H1 (cell line): ENCODE measurements at regions not wholly inside any gene's neighbourhood (a gene's known extent, or its start where the extent isn't known, plus 50 kb on each side); places are given as distances from the start of the nearest gene placed in this dataset.

Experiments used
- CTCF ChIA-PET: fragments of 300-600 bp; sonication (Branson Sonifier 250); formaldehyde crosslinking; loops from one replicate; lab custom pipeline; 2021; ENCODE audit not compliant: partially characterized antibody; lab: Charles Lee
- POLR2A ChIA-PET: fragments of 300-600 bp; sonication (Branson Sonifier 250); formaldehyde crosslinking; loops from one replicate; lab custom pipeline; 2021; ENCODE audit warnings: inconsistent platforms; ENCODE audit not compliant: partially characterized antibody; lab: Charles Lee
- DNase-seq, 2 experiments: peaks; one replicate each; pipeline versions ENCODE4 v3.0.0 to v3.0.0-alpha.2; 2010 to 2022; ENCODE audit warnings: low spot score in 2 of 2, low read depth in 1 of 2, mixed read lengths in 1 of 2
- FAIRE-seq: peaks from 2 replicates; lab custom pipeline; 2011; peaks lifted over from hg19 to GRCh38; lab: Jason Lieb, UNC
- H2AFZ ChIP-seq: 2 replicates; pipeline ENCODE4 v1.8.1; 2012; ENCODE audit warnings: low read length, inconsistent platforms
- H2AK5ac ChIP-seq: 2 replicates; pipeline ENCODE4 v1.6.1; 2013; ENCODE audit warnings: low read depth, low read length
- H2BK120ac ChIP-seq: replicated peaks from 2 replicates; pipeline ENCODE3; 2013; ENCODE audit warnings: low read depth, low read length, inconsistent platforms
- H2BK12ac ChIP-seq: 2 replicates; pipeline ENCODE4 v1.6.1; 2013; ENCODE audit warnings: low read depth, low read length
- H2BK15ac ChIP-seq: 2 replicates; pipeline ENCODE4 v1.6.1; 2013; ENCODE audit warnings: low read length
- H2BK20ac ChIP-seq: 2 replicates; pipeline ENCODE4 v1.6.1; 2013; ENCODE audit warnings: low read length
- H2BK5ac ChIP-seq: 2 replicates; pipeline ENCODE4 v1.6.1; 2013; ENCODE audit warnings: low read depth, low read length
- H3K14ac ChIP-seq: 2 replicates; pipeline ENCODE4 v1.6.1; 2013; ENCODE audit warnings: inconsistent platforms; ENCODE audit not compliant: insufficient read length
- H3K18ac ChIP-seq: 2 replicates; pipeline ENCODE4 v1.6.1; 2013; ENCODE audit warnings: low read length; ENCODE audit errors: extremely low read depth
- H3K23ac ChIP-seq: 2 replicates; pipeline ENCODE4 v1.6.1; 2013; ENCODE audit warnings: inconsistent platforms; ENCODE audit not compliant: insufficient read length
- H3K23me2 ChIP-seq: 2 replicates; pipeline ENCODE4 v1.6.1; 2013; ENCODE audit warnings: low read depth, low read length
- H3K27ac ChIP-seq: 2 replicates; pipeline ENCODE4 v1.6.1; 2011; ENCODE audit warnings: low read depth, low read length, inconsistent platforms
- H3K27me3 ChIP-seq, 4 experiments: replicated peaks in 1 of 4; 1 replicate in 1 of 4; 2 replicates in 3 of 4; pipeline versions ENCODE4 v1.6.1 to v1.8.1; 2011 to 2013; ENCODE audit warnings: low read length in 3 of 4, mild to moderate bottlenecking in 3 of 4, inconsistent platforms in 2 of 4, mixed read lengths in 2 of 4, moderate library complexity in 1 of 4; ENCODE audit not compliant: control insufficient read depth in 3 of 4, insufficient read depth in 3 of 4; ENCODE audit errors: extremely low read depth in 1 of 4
- H3K36me3 ChIP-seq, 4 experiments: 2 replicates each; pipeline versions ENCODE4 v1.6.1 to v1.8.1; 2011 to 2013; ENCODE audit warnings: mild to moderate bottlenecking in 4 of 4, low read length in 3 of 4, moderate library complexity in 2 of 4, control low read depth in 1 of 4, inconsistent platforms in 1 of 4; ENCODE audit not compliant: insufficient read depth in 4 of 4, control insufficient read depth in 2 of 4
- H3K4ac ChIP-seq: replicated peaks from 2 replicates; pipeline ENCODE3; 2013; ENCODE audit warnings: low read length, low read depth, mixed read lengths, inconsistent platforms; ENCODE audit not compliant: insufficient read length
- H3K4me1 ChIP-seq, 4 experiments: replicated peaks in 1 of 4; 1 replicate in 1 of 4; 2 replicates in 3 of 4; pipeline versions ENCODE4 v1.6.1 to v1.8.1; 2011 to 2013; ENCODE audit warnings: low read length in 3 of 4, inconsistent platforms in 2 of 4, mixed read lengths in 1 of 4; ENCODE audit not compliant: insufficient read depth in 4 of 4, control insufficient read depth in 3 of 4
- H3K4me2 ChIP-seq, 2 experiments: 2 replicates each; pipeline versions ENCODE4 v1.6.1 to v1.8.1; 2011 to 2013; ENCODE audit warnings: low read depth in 2 of 2, low read length in 2 of 2, control low read depth in 1 of 2, inconsistent platforms in 1 of 2, mild to moderate bottlenecking in 1 of 2; ENCODE audit not compliant: insufficient read depth in 1 of 2
- H3K4me3 ChIP-seq, 4 experiments: fragments of 200-600, 300-600 bp in 1 of 4; sonication (generic), shearing (Covaris generic), sonication (Bioruptor Twin) in 1 of 4; 2 replicates each; pipeline versions ENCODE4 v1.5.1 to v1.8.1; 2011 to 2016; ENCODE audit warnings: low read length in 4 of 4, low read depth in 3 of 4, control low read depth in 2 of 4, inconsistent platforms in 2 of 4, mild to moderate bottlenecking in 2 of 4, mixed read lengths in 1 of 4, moderate library complexity in 1 of 4; ENCODE audit not compliant: insufficient read depth in 2 of 4; ENCODE audit errors: extremely low read depth in 1 of 4
- H3K56ac ChIP-seq: replicated peaks from 2 replicates; pipeline ENCODE3; 2013; ENCODE audit warnings: low read depth, mild to moderate bottlenecking, mixed read lengths, low read length, inconsistent platforms; ENCODE audit not compliant: insufficient read length
- H3K79me1 ChIP-seq: 2 replicates; pipeline ENCODE4 v1.6.1; 2013; ENCODE audit warnings: low read depth, low read length, control low read depth
- H3K79me2 ChIP-seq, 2 experiments: 2 replicates each; pipeline versions ENCODE4 v1.6.1 to v1.8.1; 2012 to 2013; ENCODE audit warnings: low read length in 2 of 2, mild to moderate bottlenecking in 2 of 2, inconsistent platforms in 1 of 2; ENCODE audit not compliant: insufficient read depth in 2 of 2, control insufficient read depth in 1 of 2
- H3K9ac ChIP-seq, 4 experiments: replicated peaks in 1 of 4; 1 replicate in 1 of 4; 2 replicates in 3 of 4; pipeline versions ENCODE4 v1.6.1 to v1.8.1; 2011 to 2013; ENCODE audit warnings: low read depth in 3 of 4, low read length in 3 of 4, control low read depth in 2 of 4, mild to moderate bottlenecking in 2 of 4, moderate library complexity in 2 of 4, inconsistent platforms in 1 of 4; ENCODE audit errors: extremely low read depth in 1 of 4
- H3K9me3 ChIP-seq, 2 experiments: 2 replicates each; pipeline versions ENCODE4 v1.6.1 to v1.8.1; 2012 to 2013; ENCODE audit warnings: mild to moderate bottlenecking in 2 of 2, moderate library complexity in 2 of 2, control low read depth in 1 of 2, inconsistent platforms in 1 of 2, low read depth in 1 of 2, low read length in 1 of 2, mixed read lengths in 1 of 2; ENCODE audit not compliant: insufficient read depth in 2 of 2
- H4K20me1 ChIP-seq, 2 experiments: replicated peaks in 1 of 2; 2 replicates each; pipeline versions ENCODE3 to v1.8.1; 2011 to 2013; ENCODE audit warnings: inconsistent platforms in 2 of 2, low read length in 2 of 2, mild to moderate bottlenecking in 1 of 2; ENCODE audit not compliant: insufficient read depth in 2 of 2, control insufficient read depth in 1 of 2
- H4K5ac ChIP-seq: 2 replicates; pipeline ENCODE4 v1.6.1; 2013; ENCODE audit warnings: low read length, low read depth, mixed read lengths, inconsistent platforms; ENCODE audit not compliant: insufficient read length
- H4K8ac ChIP-seq: 2 replicates; pipeline ENCODE4 v1.8.0; 2013; ENCODE audit warnings: mild to moderate bottlenecking, moderate library complexity, low read length, inconsistent platforms; ENCODE audit not compliant: insufficient read depth; ENCODE audit errors: extremely low read depth
- H4K91ac ChIP-seq: replicated peaks from 2 replicates; pipeline ENCODE3; 2013; ENCODE audit warnings: low read length, mixed read lengths, inconsistent platforms; ENCODE audit not compliant: insufficient read length
- CEBPB ChIP-seq: IDR thresholded peaks from 2 replicates; pipeline ENCODE4 v1.6.1; 2012; ENCODE audit warnings: low read depth, low read length
- EZH2 ChIP-seq: fragments of 200-600 bp; sonication (generic); IDR thresholded peaks from 2 replicates; pipeline ENCODE4 v1.7.1; 2012; ENCODE audit warnings: low read depth, mild to moderate bottlenecking, moderate library complexity, low read length, inconsistent platforms; ENCODE audit not compliant: severe bottlenecking
- GABPA ChIP-seq: IDR thresholded peaks from 2 replicates; pipeline ENCODE4 v1.6.1; 2011; ENCODE audit warnings: mild to moderate bottlenecking, low read length, moderate library complexity, borderline replicate concordance; ENCODE audit not compliant: insufficient read depth
- KDM4A ChIP-seq: IDR thresholded peaks from one replicate; pipeline ENCODE4 v1.7.1; 2012; ENCODE audit warnings: low read depth, mild to moderate bottlenecking, moderate library complexity, low read length, inconsistent platforms; ENCODE audit not compliant: severe bottlenecking
- NANOG ChIP-seq: IDR thresholded peaks from 2 replicates; pipeline ENCODE4 v1.6.1; 2011; ENCODE audit warnings: low read length, low read depth, mild to moderate bottlenecking, inconsistent platforms; ENCODE audit not compliant: insufficient read depth, poor library complexity, severe bottlenecking
- PHF8 ChIP-seq: fragments of 200-600 bp; sonication (generic); conservative IDR thresholded peaks from 2 replicates; pipeline ENCODE4 v1.7.1; 2012; ENCODE audit warnings: low read depth, mild to moderate bottlenecking, inconsistent platforms, low read length, moderate library complexity
- POU5F1 ChIP-seq: IDR thresholded peaks from 2 replicates; pipeline ENCODE4 v1.6.1; 2011; ENCODE audit warnings: low read depth, mild to moderate bottlenecking, low read length, moderate library complexity
- RNF2 ChIP-seq: fragments of 200-900, 300-1000 bp; sonication (generic); IDR thresholded peaks from 2 replicates; pipeline ENCODE4 v1.7.1; 2016; ENCODE audit warnings: borderline replicate concordance, low read depth, mild to moderate bottlenecking, antibody characterized with exemption, low read length; ENCODE audit not compliant: poor library complexity, severe bottlenecking; ENCODE audit errors: missing control alignments
- RXRA ChIP-seq: IDR thresholded peaks from 2 replicates; pipeline ENCODE4 v1.6.1; 2011; ENCODE audit warnings: low read depth, mild to moderate bottlenecking, low read length, moderate library complexity; ENCODE audit not compliant: insufficient read depth
- SAP30 ChIP-seq: fragments of 300-600 bp; sonication (generic); IDR thresholded peaks from 2 replicates; pipeline ENCODE4 v1.7.1; 2012; ENCODE audit warnings: low read length, moderate library complexity, mild to moderate bottlenecking, inconsistent platforms; ENCODE audit not compliant: insufficient read depth, insufficient replicate concordance
- SP1 ChIP-seq: IDR thresholded peaks from 2 replicates; pipeline ENCODE4 v1.6.1; 2011; ENCODE audit warnings: low read depth, low read length
- SUZ12 ChIP-seq: fragments of 200-600 bp; sonication (generic); IDR thresholded peaks from 2 replicates; pipeline ENCODE4 v1.6.1; 2012; ENCODE audit warnings: mild to moderate bottlenecking, inconsistent platforms, low read length, moderate library complexity, mixed read lengths
- TAF1 ChIP-seq: IDR thresholded peaks from 2 replicates; pipeline ENCODE4 v1.6.1; 2011; ENCODE audit warnings: mild to moderate bottlenecking, low read depth, low read length
- TBP ChIP-seq: IDR thresholded peaks from 2 replicates; pipeline ENCODE4 v1.6.1; 2011; ENCODE audit warnings: low read depth, low read length, improper control_type of control experiment
- WGBS, 2 experiments: shearing (Covaris generic) in 1 of 2; methylation state at CpG; one replicate each; pipeline versions ENCODE4 v1.1.6 to v1.1.7; 2013 to 2015; ENCODE audit warnings: low lambda C conversion rate in 2 of 2, mixed read lengths in 2 of 2, inconsistent platforms in 1 of 2, low coverage in 1 of 2, missing lambda C conversion rate in 1 of 2; ENCODE audit not compliant: insufficient replicate concordance in 2 of 2, insufficient coverage in 1 of 2, insufficient read length in 1 of 2; ENCODE audit errors: extremely low coverage in 1 of 2, missing lambda C conversion rate in 1 of 2; 5-methylcytosine and 5-hydroxymethylcytosine counted together

DNA sequence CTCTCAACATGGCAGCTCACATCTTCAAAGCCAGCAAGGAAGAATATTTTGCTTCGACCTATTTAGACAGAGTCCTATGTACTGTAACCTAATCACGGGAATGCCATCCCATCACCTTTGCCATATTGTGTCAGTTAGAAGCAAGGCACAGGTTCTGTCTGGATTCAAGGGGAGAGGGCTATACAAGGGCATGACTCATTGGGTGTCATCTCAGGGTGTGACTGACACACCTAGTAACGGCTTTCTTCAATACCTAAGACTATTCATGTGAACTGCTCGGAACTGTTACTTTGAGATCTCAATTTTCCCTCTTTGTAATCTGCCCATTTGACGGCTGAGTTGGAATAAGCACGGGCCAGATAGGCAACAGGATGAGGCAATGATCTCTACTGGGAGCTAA, 135.6 kb upstream of the HDGFL1 start:
- no peak overlapping the region; a peak in 1 of 7 replicates for H3K9ac ChIP-seq
- CTCF ChIA-PET = no interaction called here
- H2BK12ac ChIP-seq = no peak overlapping the region
- no peaks in the 10 kb centered on the region for H3K23me2 ChIP-seq
- H4K8ac ChIP-seq = no peak overlapping the region
- H3K23ac ChIP-seq = no peak overlapping the region
- no peak overlapping the region for H2AK5ac ChIP-seq
- H2BK120ac ChIP-seq = no peak overlapping the region
- no peak for DNase-seq
- H2BK5ac ChIP-seq = no peak overlapping the region
- no peak overlapping the region for H4K5ac ChIP-seq
- no peaks in the 10 kb centered on the region for H3K79me2 ChIP-seq
- TF ChIP-seq POU5F1 (no peak), TAF1 (no peak), EZH2 (no peak), NANOG (no peak), RXRA (no peak), TBP (no peak), PHF8 (no peak), KDM4A (no peak), SAP30 (no peak), SUZ12 (no peak), GABPA (no peak), CEBPB (no peak), RNF2 (no peak), SP1 (no peak)
- TF ChIP-seq, all 59 proteins: peak for 0
- Histone ChIP-seq H2AFZ (0 out of 2 replicates have a peak overlapping the region, but pooled peaks have one; percentile 3), H3K27me3 (no peaks in the 10 kb centered on the region), H4K91ac (no peak overlapping the region), H3K79me1 (no peaks in the 10 kb centered on the region), H3K4ac (no peak overlapping the region), H3K4me1 (no peaks in the 10 kb centered on the region), H3K18ac (no peak overlapping the region), H3K36me3 (no peaks in the 10 kb centered on the region), H3K14ac (no peak overlapping the region), H3K56ac (no peak overlapping the region), H4K20me1 (no peaks in the 10 kb centered on the region), H2BK15ac (no peak overlapping the region), H3K9me3 (no peaks in the 10 kb centered on the region), H3K4me3 (no peak overlapping the region), H2BK20ac (no peak overlapping the region), H3K27ac (no peak overlapping the region), H3K4me2 (no peak overlapping the region)
- WGBS, 2 experiments = 90% methylated on average over 6 of the region's 6 CpGs; no CpG with 5 or more reads in 1 of the 2 experiments
- POLR2A ChIA-PET = no interaction called here
- no peak for FAIRE-seq
